AG04450 (cell line): ENCODE measurements at regions not wholly inside any gene's neighbourhood (a gene's known extent, or its start where the extent isn't known, plus 50 kb on each side); places are given as distances from the start of the nearest gene placed in this dataset.

Source experiments
- CTCF ChIA-PET: fragments of 300-600, 350-600 bp; formaldehyde crosslinking; extraction: SDS; loops from one replicate; lab custom pipeline; 2022; ENCODE audit warnings: antibody characterized with exemption, inconsistent platforms; lab: Charles Lee
- POLR2A ChIA-PET: fragments of 350-600 bp; formaldehyde crosslinking; extraction: SDS; loops from one replicate; lab custom pipeline; 2021; ENCODE audit warnings: antibody characterized with exemption, inconsistent platforms; lab: Yijun Ruan, JAX
- DNase-seq: peaks from one replicate; pipeline ENCODE4 v3.0.0-alpha.2; 2011; ENCODE audit warnings: low read depth, low spot score
- H3K27ac ChIP-seq: one replicate; pipeline ENCODE4 v1.5.1; 2012; ENCODE audit warnings: low read depth, low read length, control low read depth
- H3K27me3 ChIP-seq: one replicate; pipeline ENCODE4 v1.6.0; 2012; ENCODE audit warnings: low read length; ENCODE audit not compliant: control insufficient read depth, insufficient read depth
- H3K4me3 ChIP-seq: 2 replicates; pipeline ENCODE4 v1.5.1; 2011; ENCODE audit warnings: mild to moderate bottlenecking, low read depth, low read length, control low read depth
- H3K9me3 ChIP-seq: 2 replicates; pipeline ENCODE4 v1.5.1; 2012; ENCODE audit warnings: low read length; ENCODE audit not compliant: control insufficient read depth, insufficient read depth
- CTCF ChIP-seq: IDR thresholded peaks from 2 replicates; pipeline ENCODE4 v1.5.1; 2011; ENCODE audit warnings: low read depth, low read length, control low read depth, inconsistent platforms

- Histone ChIP-seq H3K27ac (no peak overlapping the region), H3K4me3 (no peak overlapping the region), H3K9me3 (no peaks in the 10 kb centered on the region), H3K27me3 (no peaks in the 10 kb centered on the region)
- ChIA-PET POLR2A (no interaction called here), CTCF (no interaction called here)
- no peak for TF ChIP-seq CTCF
- DNase-seq, result no peak
Measured at GRCh38 chr4:96120206-96120605, 280.3 kb downstream of the PDHA2 start.

- ChIA-PET POLR2A (no interaction called here), CTCF (interaction anchor here (1.1 kb wide), 1 partner anchor 9 kb away, joined by 3 read pairs; no protein-coding TSS in a partner anchor)
- H3K9me3 ChIP-seq, result peaks cover 9% of the 10 kb centered on the region
- H3K27ac ChIP-seq, result no peak overlapping the region
- H3K4me3 ChIP-seq, result no peak overlapping the region
- no peak for TF ChIP-seq CTCF
- no peaks in the 10 kb centered on the region for H3K27me3 ChIP-seq
- DNase-seq, result no peak
Measured at GRCh38 chr4:96126227-96126626, 286.3 kb downstream of the PDHA2 start.

GRCh38 chr4:96131186-96131585 is 291.3 kb downstream of the PDHA2 start:
- no peak for DNase-seq
- H3K27ac ChIP-seq, result no peak overlapping the region
- TF ChIP-seq CTCF, result no peak
- POLR2A ChIA-PET, result no interaction called here
- H3K4me3 ChIP-seq, result no peak overlapping the region
- CTCF ChIA-PET, result no interaction called here
- H3K27me3 ChIP-seq, result no peaks in the 10 kb centered on the region
- peaks cover 3% of the 10 kb centered on the region for H3K9me3 ChIP-seq

DNA sequence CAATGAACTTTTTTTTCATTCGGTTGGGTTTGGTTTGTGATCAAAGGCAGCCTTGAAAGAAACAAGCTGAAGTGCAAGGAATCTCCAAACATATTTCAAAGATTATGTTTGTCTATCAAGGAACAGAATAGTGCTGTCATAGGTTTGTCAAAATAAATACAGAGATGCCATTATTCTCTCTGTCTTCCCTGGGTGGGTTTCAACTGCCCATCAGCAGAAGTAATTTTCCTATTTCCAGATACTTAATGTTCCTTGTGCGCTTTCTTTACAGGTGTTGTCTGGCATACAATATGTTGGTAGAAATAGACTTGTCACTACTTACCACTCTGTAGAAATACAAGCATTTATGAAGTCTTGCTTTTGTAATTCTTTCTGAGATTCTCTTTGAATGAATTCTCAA is 294.9 kb downstream of the PDHA2 start:
- POLR2A ChIA-PET, result no interaction called here
- no peak for TF ChIP-seq CTCF
- Histone ChIP-seq H3K27me3 (no peaks in the 10 kb centered on the region), H3K9me3 (peaks cover 4% of the 10 kb centered on the region; the same call in 1 of the 2 replicates), H3K27ac (no peak overlapping the region), H3K4me3 (no peak overlapping the region)
- CTCF ChIA-PET, result interaction anchor here (0.8 to 1.1 kb wide), 2 partner anchors 9 to 10 kb away, joined by 3 read pairs; no protein-coding TSS in a partner anchor
- no peak for DNase-seq

- no peak for TF ChIP-seq CTCF
- Histone ChIP-seq H3K27me3 (no peaks in the 10 kb centered on the region), H3K4me3 (no peak overlapping the region), H3K9me3 (peaks cover 4% of the 10 kb centered on the region; the same call in 1 of the 2 replicates), H3K27ac (no peak overlapping the region)
- no peak for DNase-seq
- POLR2A ChIA-PET, result no interaction called here
- CTCF ChIA-PET, result no interaction called here
Measured at GRCh38 chr4:96136056-96136455, 296.2 kb downstream of the PDHA2 start.
